ELR (cell line): ENCODE measurements at regions not wholly inside any gene's neighbourhood (a gene's known extent, or its start where the extent isn't known, plus 50 kb on each side); places are given as distances from the start of the nearest gene placed in this dataset.
A peak's percentile ranks its signal among the peaks of the same experiment; 100 is the strongest.
"Not testable (repeated sequence)": the region's sequence is repeated elsewhere in the genome, so short reads cannot be mapped to it uniquely, and the experiment has no call there.

ENCODE experiments used
- DNase-seq: peaks from one replicate; pipeline ENCODE4 v3.0.0-alpha.2; 2015; ENCODE audit warnings: low read depth

- DNase-seq: no peak
Observed at GRCh38 chr7:130948822-130949221, 214.8 kb upstream of the KLF14 start.

- no peak for DNase-seq
Observed at GRCh38 chr7:130949550-130949949, 215.5 kb upstream of the KLF14 start.

GRCh38 chr7:130950054-130950453, 216.0 kb upstream of the KLF14 start:
- no peak for DNase-seq

GRCh38 chr7:130950741-130951140, 216.7 kb upstream of the KLF14 start:
- no peak for DNase-seq

- DNase-seq: no peak
Observed at GRCh38 chr7:130951303-130951975, 217.4 kb upstream of the KLF14 start.

- DNase-seq: no peak
Observed at GRCh38 chr7:130951976-130952876, 218.2 kb upstream of the KLF14 start.

- no peak for DNase-seq
Observed at GRCh38 chr7:130953196-130953595, 219.2 kb upstream of the KLF14 start.

- DNase-seq: no peak
Observed at GRCh38 chr7:130954918-130955564, 221.0 kb upstream of the KLF14 start.

GRCh38 chr7:130955565-130955919, 221.5 kb upstream of the KLF14 start:
- DNase-seq: no peak

GRCh38 chr7:130956417-130957136, 222.6 kb upstream of the KLF14 start:
- DNase-seq: no peak

GRCh38 chr7:130957137-130957513, 223.1 kb upstream of the KLF14 start:
- DNase-seq: no peak

- DNase-seq: not testable (repeated sequence)
Observed at GRCh38 chr7:130957722-130958435, 223.9 kb upstream of the KLF14 start.

GRCh38 chr7:130958846-130959245, 224.8 kb upstream of the KLF14 start:
- no peak for DNase-seq

GRCh38 chr7:130959743-130960207, 225.8 kb upstream of the KLF14 start:
- peak; percentile 92 for DNase-seq

- DNase-seq: peak; percentile 99
Observed at GRCh38 chr7:130960208-130960988, 226.4 kb upstream of the KLF14 start.

- DNase-seq: peak; percentile 83
Observed at GRCh38 chr7:130961128-130961601, 227.2 kb upstream of the KLF14 start.

GRCh38 chr7:130962109-130962508, 228.1 kb upstream of the KLF14 start:
- DNase-seq: no peak

GRCh38 chr7:130963339-130963738, 229.3 kb upstream of the KLF14 start:
- no peak for DNase-seq

- no peak for DNase-seq
Observed at GRCh38 chr7:130965515-130965914, 231.5 kb upstream of the KLF14 start.

- DNase-seq: peak; percentile 84
Observed at GRCh38 chr7:130966246-130967009, 232.4 kb upstream of the KLF14 start.
